NB4 (cell line): ENCODE measurements at regions not wholly inside any gene's neighbourhood (a gene's known extent, or its start where the extent isn't known, plus 50 kb on each side); places are given as distances from the start of the nearest gene placed in this dataset.

ENCODE experiments used
- POLR2A ChIP-seq: IDR thresholded peaks from 2 replicates; pipeline ENCODE4 v1.6.1; 2011; ENCODE audit warnings: mild to moderate bottlenecking; ENCODE audit not compliant: insufficient read length; ENCODE audit errors: extremely low read depth
- TF ChIP-seq, protein P1 (sequence below): IDR thresholded peaks from one replicate; pipeline ENCODE4 v1.5.1; 2012; ENCODE audit warnings: low read depth, low read length

DNA sequence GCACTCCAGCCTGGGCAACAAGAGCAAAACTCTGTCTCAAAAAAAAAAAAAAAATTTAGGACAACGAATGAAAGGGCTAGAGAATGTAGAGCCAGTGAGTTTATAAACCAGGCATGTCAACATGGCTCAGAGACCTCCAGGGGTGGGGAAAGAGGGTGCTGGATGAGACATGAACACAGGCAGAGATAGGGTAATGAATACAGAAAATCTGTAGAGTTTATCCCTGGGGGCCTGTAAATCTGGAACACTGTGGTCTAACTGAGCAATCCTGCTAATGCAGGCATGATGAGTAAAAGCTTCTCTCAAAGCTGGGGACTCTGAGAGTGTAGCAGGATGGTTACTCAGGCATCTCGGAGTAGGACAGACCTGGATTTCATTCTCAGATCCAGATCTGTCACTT, 59.2 kb upstream of the IGFBP2 start:
- no peak for TF ChIP-seq POLR2A
- TF ChIP-seq, protein P1, sequence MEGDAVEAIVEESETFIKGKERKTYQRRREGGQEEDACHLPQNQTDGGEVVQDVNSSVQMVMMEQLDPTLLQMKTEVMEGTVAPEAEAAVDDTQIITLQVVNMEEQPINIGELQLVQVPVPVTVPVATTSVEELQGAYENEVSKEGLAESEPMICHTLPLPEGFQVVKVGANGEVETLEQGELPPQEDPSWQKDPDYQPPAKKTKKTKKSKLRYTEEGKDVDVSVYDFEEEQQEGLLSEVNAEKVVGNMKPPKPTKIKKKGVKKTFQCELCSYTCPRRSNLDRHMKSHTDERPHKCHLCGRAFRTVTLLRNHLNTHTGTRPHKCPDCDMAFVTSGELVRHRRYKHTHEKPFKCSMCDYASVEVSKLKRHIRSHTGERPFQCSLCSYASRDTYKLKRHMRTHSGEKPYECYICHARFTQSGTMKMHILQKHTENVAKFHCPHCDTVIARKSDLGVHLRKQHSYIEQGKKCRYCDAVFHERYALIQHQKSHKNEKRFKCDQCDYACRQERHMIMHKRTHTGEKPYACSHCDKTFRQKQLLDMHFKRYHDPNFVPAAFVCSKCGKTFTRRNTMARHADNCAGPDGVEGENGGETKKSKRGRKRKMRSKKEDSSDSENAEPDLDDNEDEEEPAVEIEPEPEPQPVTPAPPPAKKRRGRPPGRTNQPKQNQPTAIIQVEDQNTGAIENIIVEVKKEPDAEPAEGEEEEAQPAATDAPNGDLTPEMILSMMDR, result no peak
